ENCODE measurements at regions not wholly inside any gene's neighbourhood (a gene's known extent, or its start where the extent isn't known, plus 50 kb on each side); places are given as distances from the start of the nearest gene placed in this dataset.

GRCh38 chr22:23007823-23008222, 62.5 kb upstream of the GNAZ start:
- TF ChIP-seq POLR2A (IDR thresholded peaks at IDR 0.05), result no peak
- TF ChIP-seq, protein P1, sequence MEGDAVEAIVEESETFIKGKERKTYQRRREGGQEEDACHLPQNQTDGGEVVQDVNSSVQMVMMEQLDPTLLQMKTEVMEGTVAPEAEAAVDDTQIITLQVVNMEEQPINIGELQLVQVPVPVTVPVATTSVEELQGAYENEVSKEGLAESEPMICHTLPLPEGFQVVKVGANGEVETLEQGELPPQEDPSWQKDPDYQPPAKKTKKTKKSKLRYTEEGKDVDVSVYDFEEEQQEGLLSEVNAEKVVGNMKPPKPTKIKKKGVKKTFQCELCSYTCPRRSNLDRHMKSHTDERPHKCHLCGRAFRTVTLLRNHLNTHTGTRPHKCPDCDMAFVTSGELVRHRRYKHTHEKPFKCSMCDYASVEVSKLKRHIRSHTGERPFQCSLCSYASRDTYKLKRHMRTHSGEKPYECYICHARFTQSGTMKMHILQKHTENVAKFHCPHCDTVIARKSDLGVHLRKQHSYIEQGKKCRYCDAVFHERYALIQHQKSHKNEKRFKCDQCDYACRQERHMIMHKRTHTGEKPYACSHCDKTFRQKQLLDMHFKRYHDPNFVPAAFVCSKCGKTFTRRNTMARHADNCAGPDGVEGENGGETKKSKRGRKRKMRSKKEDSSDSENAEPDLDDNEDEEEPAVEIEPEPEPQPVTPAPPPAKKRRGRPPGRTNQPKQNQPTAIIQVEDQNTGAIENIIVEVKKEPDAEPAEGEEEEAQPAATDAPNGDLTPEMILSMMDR (IDR thresholded peaks at IDR 0.05 in 8 of 11, conservative IDR thresholded peaks at IDR 0.05 in 3 of 11), result no peak
